GM21786 (cell line): ENCODE measurements at regions not wholly inside any gene's neighbourhood (a gene's known extent, or its start where the extent isn't known, plus 50 kb on each side); places are given as distances from the start of the nearest gene placed in this dataset.

Experiments used
- ATAC-seq: cut with Tn5 transposase; IDR thresholded peaks from one replicate; pipeline ENCODE4 v1.9.1; 2021; ENCODE audit not compliant: unreplicated experiment

DNA sequence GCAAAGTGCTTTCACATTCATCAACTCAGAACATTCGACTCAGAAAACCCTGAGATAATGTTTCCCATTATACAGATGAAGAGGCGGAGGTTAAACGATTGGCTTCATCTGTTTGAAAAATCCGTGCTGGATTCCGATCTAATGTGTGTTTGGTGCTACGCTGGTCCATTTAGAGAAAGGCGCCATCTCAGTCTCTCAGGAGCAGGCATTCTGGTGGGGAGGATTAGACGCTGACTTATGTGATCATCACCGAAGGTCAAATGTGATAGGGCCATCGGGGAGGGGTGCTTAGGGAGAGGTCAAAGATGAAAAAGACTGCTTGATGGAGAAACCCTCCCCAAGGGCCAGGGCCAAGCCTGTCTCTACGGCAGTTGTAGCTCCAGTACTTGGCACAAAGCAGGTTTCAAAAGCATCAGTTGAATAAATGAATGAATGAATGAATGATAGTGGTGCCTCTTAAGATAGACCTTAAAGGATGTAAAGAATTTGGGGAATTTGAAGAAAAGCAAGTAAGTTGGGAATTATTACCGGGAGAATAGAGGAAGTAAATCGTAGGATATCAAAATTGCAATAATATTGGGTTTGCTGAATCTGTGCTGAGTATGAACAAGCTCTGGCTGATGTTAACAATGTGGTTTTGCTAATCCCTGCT, 160.6 kb upstream of the SHB start:
- ATAC-seq = no peak

DNA sequence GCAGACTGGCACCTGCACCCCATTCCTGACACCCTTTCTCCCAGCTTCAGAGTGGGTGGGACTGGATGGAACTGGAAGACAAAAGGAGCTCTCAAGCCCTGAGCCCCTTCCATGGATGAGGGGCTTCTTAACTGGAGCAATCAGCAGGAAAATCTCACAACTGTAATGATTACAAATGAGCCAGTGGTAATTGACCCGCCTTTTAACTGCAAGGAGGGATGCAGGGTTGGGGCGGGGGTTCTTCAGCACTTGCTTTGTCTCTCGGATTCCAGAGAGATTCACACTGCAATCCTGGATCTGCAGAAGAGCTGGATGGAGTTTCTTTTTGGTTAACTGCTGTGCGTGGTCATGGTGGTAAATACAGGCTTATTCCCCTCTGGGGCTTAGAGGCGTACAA, 160.1 kb upstream of the SHB start:
- no peak for ATAC-seq

DNA sequence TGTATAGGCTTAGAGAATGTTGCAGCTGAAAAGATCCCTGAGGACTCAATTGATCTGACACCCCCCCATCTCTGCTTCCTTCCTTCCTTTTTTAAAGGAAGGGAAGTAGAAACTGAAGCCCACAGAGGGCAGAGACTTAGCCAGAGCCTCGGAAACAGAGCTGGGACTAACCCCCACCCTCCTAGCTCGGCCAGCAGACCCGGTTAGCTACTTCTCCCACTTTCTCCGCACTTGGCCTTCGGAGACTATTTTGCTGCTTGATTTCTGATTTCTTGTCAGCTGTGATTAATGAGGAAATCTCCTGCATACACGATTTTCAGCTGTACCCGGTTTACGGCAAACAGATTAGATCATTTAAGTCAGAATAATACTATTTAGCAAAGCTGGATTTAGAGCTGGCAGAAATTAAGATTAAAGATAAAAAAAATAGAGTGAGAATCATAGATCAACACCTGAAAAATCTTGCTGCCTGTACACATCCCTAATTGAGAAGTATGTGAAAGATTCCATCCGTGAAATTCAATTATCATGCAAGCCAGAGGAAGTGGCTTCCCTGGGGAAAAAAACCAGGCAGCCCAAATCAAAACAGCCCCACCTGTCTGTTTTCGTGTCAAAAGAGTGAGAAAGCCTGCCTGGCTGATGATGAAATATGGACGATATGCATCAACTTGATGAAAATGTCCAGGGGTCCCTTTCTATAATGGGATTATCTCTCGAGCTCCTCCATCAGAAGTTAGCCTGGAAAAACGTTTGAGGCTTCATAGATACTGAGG, 159.5 kb upstream of the SHB start:
- ATAC-seq = no peak

DNA sequence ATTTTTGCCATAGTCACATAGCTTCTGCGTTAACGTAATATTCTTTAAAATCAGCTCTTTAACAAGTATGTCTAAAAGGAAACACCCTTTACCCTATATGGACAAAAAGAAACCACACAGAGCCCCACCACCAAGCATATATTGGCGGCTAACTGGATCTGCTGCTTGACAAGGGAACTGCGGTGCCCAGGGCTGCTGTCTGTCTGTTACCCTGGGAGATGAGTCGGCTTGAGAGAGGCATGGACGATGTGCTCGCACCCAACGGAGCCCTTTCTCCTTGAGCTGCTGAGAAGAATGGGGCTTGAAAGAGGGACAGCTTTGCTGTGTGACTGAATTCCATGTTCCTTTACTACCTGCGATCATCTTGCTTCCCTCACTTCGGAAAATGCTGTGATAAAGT, 158.6 kb upstream of the SHB start:
- ATAC-seq = no peak

DNA sequence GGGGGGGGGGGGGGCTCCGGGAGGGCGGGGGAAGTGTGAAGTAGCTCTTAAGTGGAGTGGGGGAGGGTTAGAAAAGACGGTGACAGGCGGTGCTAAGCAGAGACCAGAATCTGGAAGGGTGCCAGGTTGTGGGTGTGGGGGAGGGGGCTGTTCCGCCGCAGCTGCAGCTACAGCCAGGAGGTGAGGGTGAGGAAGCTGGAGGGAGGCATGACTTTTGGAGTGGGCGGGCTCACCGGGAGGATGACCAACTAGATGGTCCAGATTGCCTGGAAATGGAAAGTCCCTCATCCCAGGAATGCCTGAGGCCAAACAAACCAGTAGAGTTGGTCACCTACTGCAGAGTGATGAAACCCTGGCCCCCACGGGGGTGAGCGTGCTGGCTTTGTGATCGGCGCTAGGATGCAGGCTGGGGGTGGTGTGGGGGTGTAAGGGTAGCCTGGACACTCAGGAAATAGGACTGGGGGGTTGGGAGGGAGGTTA, 158.1 kb upstream of the SHB start:
- peak; percentile 53 for ATAC-seq

- no peak for ATAC-seq
These were observed 157.5 kb upstream of the SHB start for GRCh38 chr9:38226491-38226951.

GRCh38 chr9:38224941-38225340, 155.9 kb upstream of the SHB start:
- no peak for ATAC-seq

DNA sequence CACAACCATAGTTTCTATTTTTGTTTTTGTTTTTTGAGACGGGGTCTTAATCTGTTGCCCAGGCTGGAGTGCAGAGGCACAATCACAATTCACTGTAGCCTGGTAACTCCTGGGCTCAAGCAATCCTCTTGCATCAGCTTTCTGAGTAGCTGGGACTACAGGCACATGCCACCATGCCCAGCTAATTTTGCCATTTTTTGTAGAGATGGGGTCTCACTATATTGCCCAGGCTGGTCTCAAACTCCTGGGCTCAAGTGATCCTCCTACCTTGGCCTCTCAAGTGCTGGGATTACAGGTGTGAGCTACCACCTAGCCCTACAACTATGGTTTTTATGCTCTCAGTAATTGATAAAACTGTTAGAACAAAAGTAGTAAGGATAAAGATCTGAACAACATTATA, 147.5 kb upstream of the SHB start:
- ATAC-seq = no peak

GRCh38 chr9:38215465-38215864, 146.4 kb upstream of the SHB start:
- no peak for ATAC-seq

GRCh38 chr9:38214432-38214831, 145.4 kb upstream of the SHB start:
- no peak for ATAC-seq

DNA sequence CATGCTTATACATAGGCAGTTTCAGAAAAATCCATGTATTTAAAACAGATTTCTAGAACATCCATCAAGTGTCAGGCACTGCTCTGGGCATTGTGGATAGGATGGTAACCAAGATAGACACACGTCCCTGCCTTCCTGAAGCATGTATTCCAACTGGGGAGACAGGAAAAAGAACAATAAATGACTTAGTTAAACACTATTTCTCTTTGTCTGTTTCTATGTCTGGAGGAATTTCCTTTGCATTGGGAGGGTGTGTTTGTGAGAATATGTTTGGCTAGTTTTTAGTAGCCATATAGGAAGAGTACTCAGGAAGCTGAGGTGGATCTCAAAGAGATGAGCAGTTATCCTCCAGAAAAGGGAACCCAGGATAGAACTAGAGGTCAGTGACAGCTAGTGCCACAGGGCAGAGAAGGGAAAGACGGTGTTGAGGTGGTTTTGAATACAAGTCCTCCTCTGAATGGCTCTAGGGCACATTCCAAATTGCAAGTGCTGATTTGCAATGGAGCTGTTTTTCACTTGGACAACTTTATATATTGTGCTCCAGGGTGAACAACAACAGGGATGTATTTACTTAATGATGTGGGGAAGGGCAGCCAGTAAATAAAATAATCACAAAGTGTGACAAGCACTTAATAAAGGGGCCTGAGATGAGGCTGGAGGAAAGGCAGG, 144.7 kb upstream of the SHB start:
- ATAC-seq = no peak

GRCh38 chr9:38212016-38212415, 143.0 kb upstream of the SHB start:
- no peak for ATAC-seq

DNA sequence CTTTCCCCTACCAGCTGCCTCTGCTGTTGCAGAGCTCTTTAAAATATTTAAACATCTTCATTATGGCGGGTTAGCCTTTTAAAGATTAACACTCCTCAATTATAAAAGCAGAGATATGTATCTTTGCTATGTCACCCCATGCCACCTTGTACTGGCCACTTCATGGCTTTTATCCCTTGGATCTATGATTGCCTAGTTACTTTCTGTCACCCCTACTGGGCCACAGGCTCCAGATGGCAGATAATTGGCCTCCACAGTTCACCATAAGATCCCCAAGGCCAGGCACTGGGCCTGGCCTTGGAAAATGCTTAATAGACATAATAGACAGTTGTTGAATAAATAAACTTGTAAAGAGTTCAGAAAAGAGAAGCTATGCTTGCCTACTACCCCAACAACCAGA, 142.0 kb upstream of the SHB start:
- ATAC-seq = no peak

DNA sequence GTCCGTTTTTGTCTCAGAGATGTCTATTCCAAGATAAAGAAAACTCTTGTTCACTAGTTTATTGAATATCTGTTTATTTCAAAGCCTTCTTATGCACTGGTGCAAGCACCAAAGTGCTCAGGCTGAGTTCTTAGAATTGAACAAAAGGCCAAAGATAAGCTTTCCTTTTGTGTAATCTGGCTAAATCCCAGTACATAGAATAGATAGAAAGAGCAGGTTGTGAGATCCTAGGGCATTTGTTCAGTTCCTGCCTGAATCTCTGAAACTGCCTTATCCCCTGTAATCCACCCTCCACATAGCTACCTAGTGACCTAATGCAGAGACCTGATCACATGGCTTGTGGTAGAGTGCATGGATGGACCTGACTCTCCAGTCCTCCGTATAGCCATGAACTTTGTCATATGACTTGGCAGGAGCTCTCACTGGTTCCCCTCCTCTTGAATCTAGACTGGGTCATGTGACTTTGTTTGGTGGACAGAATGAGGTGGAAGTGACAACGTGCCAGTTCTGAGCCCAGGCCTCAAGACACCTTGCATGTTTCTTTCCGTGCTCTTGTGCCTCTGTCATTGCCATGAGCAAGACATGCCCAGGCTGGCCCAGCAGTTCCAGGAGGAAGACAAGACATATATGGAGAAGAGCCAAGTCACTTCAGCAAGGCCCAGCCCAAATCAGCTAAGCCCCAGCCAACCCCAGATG, 139.3 kb upstream of the SHB start:
- no peak for ATAC-seq

GRCh38 chr9:38207247-38207778, 138.3 kb upstream of the SHB start:
- no peak for ATAC-seq

GRCh38 chr9:38205279-38205678, 136.3 kb upstream of the SHB start:
- ATAC-seq = no peak

- ATAC-seq = no peak
These were observed 133.4 kb upstream of the SHB start for GRCh38 chr9:38202336-38202938.

GRCh38 chr9:38201844-38202243, 132.8 kb upstream of the SHB start:
- ATAC-seq = no peak

DNA sequence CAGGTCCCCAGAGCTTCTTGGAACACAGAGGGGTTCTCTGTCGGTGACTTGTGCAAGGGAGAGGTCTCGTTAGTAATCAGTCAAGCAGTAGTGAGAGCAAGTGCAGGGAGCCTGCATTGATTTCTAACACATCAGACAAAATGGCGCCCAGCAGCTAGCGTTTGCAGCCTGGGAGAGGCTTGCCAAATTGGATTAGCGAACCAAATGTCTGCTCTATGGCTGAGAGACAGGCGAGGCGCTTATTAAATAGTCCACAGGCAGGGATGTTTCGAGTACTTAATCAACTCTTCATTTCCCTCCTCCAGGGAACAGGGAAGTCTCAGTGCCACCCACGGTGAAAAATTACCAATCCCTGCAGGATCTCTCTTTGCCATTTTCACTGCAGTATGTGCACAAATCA, 131.4 kb upstream of the SHB start:
- no peak for ATAC-seq

DNA sequence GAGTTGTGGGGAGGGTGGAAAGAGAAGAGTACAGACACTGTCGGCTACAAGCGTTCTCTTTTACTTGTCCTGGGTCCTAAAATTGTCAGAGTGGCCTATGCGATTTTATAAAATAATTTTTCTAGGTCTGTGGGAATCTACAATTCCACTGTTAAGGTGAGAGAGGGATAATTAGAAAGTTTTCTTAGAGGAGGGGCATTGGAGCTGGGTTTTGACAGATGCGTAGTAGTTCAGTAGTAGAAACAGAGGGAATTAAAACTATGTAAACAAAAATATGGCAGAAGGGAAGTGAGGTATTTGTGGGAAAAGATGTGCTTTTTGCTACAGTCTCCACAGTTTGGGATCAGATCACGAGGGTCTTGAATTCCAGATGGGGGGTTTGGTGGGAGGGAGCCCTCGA, 129.1 kb upstream of the SHB start:
- no peak for ATAC-seq

DNA sequence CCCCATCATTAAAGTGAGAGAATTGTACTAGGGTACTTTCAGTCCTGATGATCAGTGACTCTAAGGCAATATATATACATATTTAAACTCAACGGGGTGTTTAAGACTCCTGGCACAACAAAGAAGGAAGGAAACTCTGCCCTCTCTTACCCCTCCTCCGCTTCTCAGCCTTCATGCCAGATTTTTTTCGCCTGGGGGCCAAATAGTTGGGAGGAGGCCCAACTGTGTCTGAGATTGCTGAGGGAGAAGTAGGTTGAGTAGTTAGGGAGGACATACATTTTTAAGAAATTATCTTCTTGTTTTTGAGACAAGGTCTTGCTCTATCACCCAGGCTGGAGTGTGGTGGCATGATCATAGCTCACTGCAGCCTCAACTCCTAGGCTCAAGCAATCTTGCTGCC, 127.7 kb upstream of the SHB start:
- ATAC-seq = no peak
